HG02759 (cell line): ENCODE measurements at regions not wholly inside any gene's neighbourhood (a gene's known extent, or its start where the extent isn't known, plus 50 kb on each side); places are given as distances from the start of the nearest gene placed in this dataset.
"Not testable (repeated sequence)": the region's sequence is repeated elsewhere in the genome, so short reads cannot be mapped to it uniquely, and the experiment has no call there.

Experiments used
- ATAC-seq: cut with Tn5 transposase; IDR thresholded peaks from one replicate; pipeline ENCODE4 v1.9.1; 2021; ENCODE audit warnings: mild to moderate bottlenecking, moderate library complexity; ENCODE audit not compliant: unreplicated experiment

GRCh38 chr1:221979444-221980032 lies 237.6 kb upstream of the DUSP10 start:
- no peak for ATAC-seq

- ATAC-seq: not testable (repeated sequence)
Observed at GRCh38 chr1:221978631-221979334, 236.9 kb upstream of the DUSP10 start.

DNA sequence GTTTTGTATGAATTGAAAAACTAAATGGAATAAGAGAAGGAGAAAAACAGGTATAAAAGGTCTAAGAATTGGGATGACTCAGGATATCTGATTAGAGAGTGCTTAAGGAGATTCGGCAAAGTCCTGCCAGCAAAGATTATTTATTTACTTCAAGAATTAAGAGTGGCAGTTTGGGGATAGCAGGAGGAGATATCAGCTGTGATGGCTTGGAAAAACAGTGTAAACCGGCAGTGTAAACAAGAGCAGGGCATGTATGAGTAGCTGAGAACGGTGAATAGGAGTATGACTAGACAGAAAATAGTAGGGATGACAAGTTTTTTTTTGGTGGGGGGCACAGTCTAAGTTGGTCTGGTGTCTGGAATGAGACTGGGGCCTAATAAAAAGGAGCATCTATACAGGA lies 231.9 kb upstream of the DUSP10 start:
- ATAC-seq: not testable (repeated sequence)

GRCh38 chr1:221972276-221973235 lies 230.7 kb upstream of the DUSP10 start:
- ATAC-seq: no peak

GRCh38 chr1:221971035-221971434 lies 229.1 kb upstream of the DUSP10 start:
- ATAC-seq: not testable (repeated sequence)

DNA sequence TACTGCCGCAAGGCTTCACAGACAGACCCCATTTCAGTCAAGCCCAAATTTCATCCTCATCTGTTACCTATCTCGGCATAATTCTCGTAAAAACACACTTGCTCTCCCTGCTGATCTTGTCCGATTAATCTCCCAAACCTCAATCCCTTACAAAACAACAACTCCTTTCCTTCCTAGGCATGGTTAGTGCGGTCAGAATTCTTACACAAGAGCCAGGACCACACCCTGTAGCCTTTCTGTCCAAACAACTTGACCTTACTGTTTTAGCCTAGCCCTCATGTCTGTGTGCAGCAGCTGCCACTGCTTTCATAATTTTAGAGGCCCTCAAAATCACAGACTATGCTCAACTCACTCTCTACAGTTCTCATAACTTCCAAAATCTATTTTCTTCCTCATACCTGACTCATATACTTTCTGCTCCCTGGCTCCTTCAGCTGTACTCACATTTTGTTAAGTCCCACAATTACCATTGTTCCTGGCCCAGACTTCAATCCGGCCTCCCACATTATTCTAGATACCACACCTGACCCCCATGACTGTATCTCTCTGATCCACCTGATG lies 227.5 kb upstream of the DUSP10 start:
- ATAC-seq: not testable (repeated sequence)

DNA sequence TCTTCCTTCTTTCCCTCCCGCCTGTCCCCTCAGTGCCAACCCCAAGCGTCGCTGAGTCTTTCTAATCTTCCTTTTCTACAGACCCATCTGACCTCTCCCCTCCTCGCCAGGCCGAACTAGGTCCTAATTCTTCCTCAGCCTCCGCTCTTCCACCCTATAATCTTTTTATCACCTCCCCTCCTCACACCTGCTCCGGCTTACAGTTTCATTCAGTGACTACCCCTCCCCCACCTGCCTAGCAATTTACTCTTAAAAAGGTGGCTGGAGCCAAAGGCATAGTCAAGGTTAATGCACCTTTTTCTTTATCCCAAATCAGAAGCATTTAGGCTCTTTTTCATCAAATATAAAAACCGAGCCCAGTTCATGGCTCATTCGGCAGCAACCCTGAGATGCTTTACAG lies 225.6 kb upstream of the DUSP10 start:
- not testable (repeated sequence) for ATAC-seq

GRCh38 chr1:221966888-221967287 lies 225.0 kb upstream of the DUSP10 start:
- ATAC-seq: not testable (repeated sequence)

- not testable (repeated sequence) for ATAC-seq
Observed at GRCh38 chr1:221965891-221966290, 224.0 kb upstream of the DUSP10 start.

GRCh38 chr1:221965252-221965651 lies 223.4 kb upstream of the DUSP10 start:
- ATAC-seq: no peak

GRCh38 chr1:221963742-221964141 lies 221.9 kb upstream of the DUSP10 start:
- no peak for ATAC-seq

GRCh38 chr1:221962385-221962784 lies 220.5 kb upstream of the DUSP10 start:
- no peak for ATAC-seq

- peak; percentile 91 for ATAC-seq
Observed at GRCh38 chr1:221961532-221962292, 219.8 kb upstream of the DUSP10 start.

- ATAC-seq: not testable (repeated sequence)
Observed at GRCh38 chr1:221958161-221958562, 216.3 kb upstream of the DUSP10 start.

DNA sequence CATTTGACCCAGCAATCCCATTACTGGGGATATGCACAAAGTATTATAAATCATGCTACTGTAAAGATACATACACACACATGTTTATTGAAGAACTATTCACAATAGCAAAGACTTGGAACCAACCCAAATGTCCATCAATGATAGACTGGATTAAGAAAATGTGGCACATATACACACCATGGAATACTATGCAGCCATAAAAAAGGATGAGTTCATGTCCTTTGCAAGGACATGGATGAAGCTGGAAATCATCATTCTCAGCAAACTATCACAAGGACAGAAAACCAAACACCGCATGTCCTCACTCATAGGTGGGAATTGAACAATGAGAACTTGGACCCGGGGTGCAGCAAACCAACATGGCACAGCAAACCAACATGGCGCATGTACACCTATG lies 215.5 kb upstream of the DUSP10 start:
- ATAC-seq: not testable (repeated sequence)

GRCh38 chr1:221949996-221950395 lies 208.1 kb upstream of the DUSP10 start:
- ATAC-seq: no peak

GRCh38 chr1:221948459-221948858 lies 206.6 kb upstream of the DUSP10 start:
- ATAC-seq: no peak

- ATAC-seq: no peak
Observed at GRCh38 chr1:221947731-221948130, 205.8 kb upstream of the DUSP10 start.

DNA sequence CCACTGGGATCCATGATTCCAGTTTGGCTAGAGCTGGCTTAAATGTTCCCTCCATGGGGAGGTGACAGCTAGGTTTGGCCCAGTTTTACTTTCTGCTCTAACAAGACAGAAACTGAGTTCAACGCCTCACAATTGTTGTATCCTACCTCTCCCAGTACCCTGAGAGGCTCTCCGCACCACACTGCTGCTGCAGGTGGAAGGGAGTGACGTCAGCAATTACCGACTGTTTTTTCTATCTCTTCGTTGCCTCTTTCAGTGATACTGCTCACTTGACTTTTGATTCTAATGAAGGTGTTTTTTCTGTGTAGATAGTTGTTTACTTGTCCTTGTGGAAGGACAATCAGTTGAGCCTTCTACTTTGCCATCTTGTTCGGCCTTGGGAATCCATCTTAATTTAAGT lies 204.9 kb upstream of the DUSP10 start:
- ATAC-seq: no peak

DNA sequence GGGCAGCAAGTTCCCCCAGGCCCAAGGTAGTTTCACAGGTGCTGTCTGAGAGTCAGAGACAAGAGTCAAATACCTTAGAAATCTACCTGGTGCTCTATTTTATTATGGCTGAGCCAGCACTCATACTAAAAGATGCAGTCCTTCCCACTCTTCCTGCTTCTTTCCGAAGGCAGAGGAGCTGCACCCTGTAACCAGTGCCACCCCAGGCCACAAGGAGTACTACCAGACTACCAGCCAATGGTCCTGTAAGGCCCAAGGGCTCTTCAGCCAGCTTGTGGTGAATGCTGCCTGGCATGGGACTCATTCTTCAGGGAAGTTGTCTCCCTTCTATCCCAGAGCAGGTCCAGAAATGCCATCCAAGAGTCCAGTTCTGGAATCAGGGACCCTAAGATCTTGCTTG lies 203.8 kb upstream of the DUSP10 start:
- no peak for ATAC-seq
